NK-92 (cell line): ENCODE measurements at regions not wholly inside any gene's neighbourhood (a gene's known extent, or its start where the extent isn't known, plus 50 kb on each side); places are given as distances from the start of the nearest gene placed in this dataset.

Experiments used
- DNase-seq: peaks from one replicate; lab custom pipeline; 2025; ENCODE audit not compliant: unreplicated experiment; lab: John Stamatoyannopoulos, UW

GRCh38 chr6:24987446-24988115 lies 51.8 kb upstream of the RIPOR2 start:
- DNase-seq, result no peak

GRCh38 chr6:24988562-24988961 lies 52.8 kb upstream of the RIPOR2 start:
- no peak for DNase-seq

- no peak for DNase-seq
These were observed 54.6 kb upstream of the RIPOR2 start for GRCh38 chr6:24990236-24990845.

- no peak for DNase-seq
These were observed 55.4 kb upstream of the RIPOR2 start for GRCh38 chr6:24990944-24991809.

- DNase-seq, result no peak
These were observed 56.2 kb upstream of the RIPOR2 start for GRCh38 chr6:24991810-24992467.

GRCh38 chr6:24994812-24995211 lies 59.1 kb upstream of the RIPOR2 start:
- no peak for DNase-seq

GRCh38 chr6:24995270-24995669 lies 59.5 kb upstream of the RIPOR2 start:
- no peak for DNase-seq

- no peak for DNase-seq
These were observed 60.6 kb upstream of the RIPOR2 start for GRCh38 chr6:24996269-24996836.

GRCh38 chr6:24997231-24997630 lies 61.5 kb upstream of the RIPOR2 start:
- DNase-seq, result no peak

- DNase-seq, result no peak
These were observed 62.1 kb upstream of the RIPOR2 start for GRCh38 chr6:24997905-24998304.

- DNase-seq, result no peak
These were observed 66.7 kb upstream of the RIPOR2 start for GRCh38 chr6:25002326-25003091.

GRCh38 chr6:25004357-25004756 lies 68.6 kb upstream of the RIPOR2 start:
- DNase-seq, result no peak

GRCh38 chr6:25005010-25005409 lies 69.2 kb upstream of the RIPOR2 start:
- DNase-seq, result no peak

- no peak for DNase-seq
These were observed 70.3 kb upstream of the RIPOR2 start for GRCh38 chr6:25006075-25006474.

- no peak for DNase-seq
These were observed 70.8 kb upstream of the RIPOR2 start for GRCh38 chr6:25006565-25007001.

- DNase-seq, result no peak
These were observed 71.5 kb upstream of the RIPOR2 start for GRCh38 chr6:25007269-25007699.

GRCh38 chr6:25008707-25009392 lies 73.1 kb upstream of the RIPOR2 start:
- no peak for DNase-seq

GRCh38 chr6:25009393-25009710 lies 73.6 kb upstream of the RIPOR2 start:
- no peak for DNase-seq

- no peak for DNase-seq
These were observed 74.4 kb upstream of the RIPOR2 start for GRCh38 chr6:25010176-25010575.
